GM19455 (cell line): ENCODE measurements at regions not wholly inside any gene's neighbourhood (a gene's known extent, or its start where the extent isn't known, plus 50 kb on each side); places are given as distances from the start of the nearest gene placed in this dataset.

Source experiments
- ATAC-seq: cut with Tn5 transposase; IDR thresholded peaks from one replicate; pipeline ENCODE4 v1.9.1; 2021; ENCODE audit not compliant: unreplicated experiment

GRCh38 chr1:193525917-193526710 is 339.7 kb upstream of the B3GALT2 start:
- no peak for ATAC-seq

DNA sequence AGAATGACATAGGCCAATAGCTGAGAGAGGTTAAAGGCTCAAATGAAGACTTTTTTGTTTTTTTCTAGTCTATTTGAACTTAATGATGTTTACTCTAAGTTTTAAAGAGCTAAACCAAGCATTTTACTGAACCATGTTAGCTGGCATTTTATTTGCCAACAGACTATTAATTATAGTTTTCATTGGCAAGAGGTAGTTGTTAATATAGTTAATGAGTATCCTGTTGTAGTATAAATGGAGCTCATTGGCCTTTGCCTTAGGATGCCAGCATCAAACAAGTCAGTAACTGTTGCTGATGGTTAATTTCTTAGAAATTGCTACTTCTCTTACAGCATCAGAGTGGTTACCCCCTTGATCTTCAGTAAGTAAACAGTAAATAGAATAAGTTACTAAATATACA is 339.0 kb upstream of the B3GALT2 start:
- ATAC-seq: no peak

DNA sequence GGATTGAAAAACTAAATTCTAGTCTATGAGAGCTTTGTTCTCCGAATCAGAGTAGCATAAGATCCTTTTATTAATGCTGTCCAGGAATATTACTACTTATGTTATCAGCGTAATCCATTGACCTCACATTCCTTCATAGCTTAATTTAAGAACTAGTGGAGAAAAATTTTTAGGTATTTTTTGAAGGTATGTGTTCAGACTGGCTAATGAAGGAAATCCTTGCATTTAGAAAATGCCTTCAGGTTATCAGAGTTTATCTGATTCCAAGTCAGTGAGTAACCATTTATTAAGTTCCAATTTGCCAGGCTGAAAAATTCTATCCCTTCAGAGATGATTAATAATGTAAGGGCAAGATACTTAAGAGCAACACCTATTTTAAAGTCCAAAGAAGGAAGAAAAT is 338.2 kb upstream of the B3GALT2 start:
- ATAC-seq: no peak

DNA sequence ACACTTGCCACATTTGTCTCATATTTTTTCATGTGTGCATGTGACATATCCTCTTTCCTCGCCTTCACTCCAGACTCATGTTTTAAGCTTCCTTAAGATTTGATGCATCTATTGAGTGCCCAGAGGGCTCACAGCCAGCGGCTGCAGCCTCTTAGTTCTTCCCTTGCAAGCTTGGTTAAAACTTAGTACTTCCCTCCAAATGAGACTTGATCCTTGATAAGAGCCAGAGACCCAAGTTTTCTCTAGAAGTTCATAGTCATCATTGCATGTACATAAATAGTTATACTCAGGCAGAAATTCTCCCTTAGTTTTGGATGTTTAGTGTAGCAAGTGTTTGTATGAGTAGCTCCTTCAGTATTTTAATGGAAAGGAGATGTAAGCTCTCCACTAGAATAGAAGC is 337.6 kb upstream of the B3GALT2 start:
- ATAC-seq: no peak

- no peak for ATAC-seq
These were observed 334.1 kb upstream of the B3GALT2 start for GRCh38 chr1:193520472-193520871.

- ATAC-seq: no peak
These were observed 333.5 kb upstream of the B3GALT2 start for GRCh38 chr1:193519922-193520321.

GRCh38 chr1:193516755-193517388 is 330.5 kb upstream of the B3GALT2 start:
- no peak for ATAC-seq

DNA sequence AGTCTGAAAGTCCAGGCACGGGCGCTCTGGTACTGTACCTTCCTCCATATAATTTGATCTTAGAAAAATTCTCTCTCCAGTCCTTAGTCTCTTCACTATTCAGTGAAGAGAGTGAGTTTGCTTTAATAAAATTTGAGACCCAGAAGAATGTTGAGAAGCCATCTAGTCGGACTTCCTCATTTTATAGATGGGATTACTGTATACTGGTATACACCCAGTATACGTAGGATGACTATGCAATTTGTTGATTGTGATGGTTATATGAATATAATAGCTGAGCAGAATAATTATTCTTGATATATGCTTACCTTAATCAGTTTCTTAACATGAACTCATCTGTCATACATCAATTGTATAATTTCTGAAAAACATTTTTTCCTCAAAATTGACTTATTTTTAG is 328.0 kb upstream of the B3GALT2 start:
- no peak for ATAC-seq

- no peak for ATAC-seq
These were observed 326.6 kb upstream of the B3GALT2 start for GRCh38 chr1:193513032-193513431.

DNA sequence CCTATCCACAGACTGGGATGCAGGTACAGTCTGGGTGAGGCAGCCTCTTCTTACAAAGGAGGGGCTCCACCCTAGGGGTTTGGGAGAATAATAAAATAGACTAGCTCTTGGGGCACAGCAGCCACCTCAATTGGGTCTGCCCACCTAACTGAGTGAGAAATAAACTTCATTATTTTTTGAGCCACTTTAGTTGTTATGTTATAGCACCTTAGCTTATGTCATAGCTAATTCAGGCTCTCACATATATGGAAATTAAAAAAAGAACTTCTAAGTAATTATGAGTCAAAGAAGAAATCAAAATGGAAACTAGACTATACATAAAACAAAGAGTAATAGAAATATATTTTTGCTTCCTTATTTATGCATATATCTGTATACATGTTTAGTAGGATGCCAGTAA is 318.5 kb upstream of the B3GALT2 start:
- no peak for ATAC-seq

- no peak for ATAC-seq
These were observed 311.8 kb upstream of the B3GALT2 start for GRCh38 chr1:193498088-193498655.

- no peak for ATAC-seq
These were observed 308.0 kb upstream of the B3GALT2 start for GRCh38 chr1:193494368-193494767.

DNA sequence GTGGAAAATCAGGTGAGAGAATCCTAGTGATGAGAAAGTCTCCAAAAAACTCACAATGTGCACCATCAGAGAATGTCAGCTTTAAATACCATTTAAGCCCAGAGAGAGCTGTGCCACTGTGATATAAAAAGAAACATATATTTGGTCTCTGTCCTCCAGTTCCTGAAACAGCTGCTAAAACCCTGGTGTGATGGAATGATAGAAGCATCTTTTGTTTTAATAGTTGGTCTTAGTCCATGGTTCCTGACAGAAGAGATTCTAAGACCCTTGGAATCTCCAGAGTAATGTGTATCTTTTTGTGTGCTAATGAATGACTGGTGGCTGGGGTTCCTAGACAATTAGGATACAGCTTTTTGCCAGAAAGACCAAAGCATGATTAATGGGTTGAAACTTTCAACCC is 302.8 kb upstream of the B3GALT2 start:
- no peak for ATAC-seq

- ATAC-seq: no peak
These were observed 301.3 kb upstream of the B3GALT2 start for GRCh38 chr1:193487722-193488121.

GRCh38 chr1:193486671-193487229 is 300.3 kb upstream of the B3GALT2 start:
- ATAC-seq: peak; percentile 52

DNA sequence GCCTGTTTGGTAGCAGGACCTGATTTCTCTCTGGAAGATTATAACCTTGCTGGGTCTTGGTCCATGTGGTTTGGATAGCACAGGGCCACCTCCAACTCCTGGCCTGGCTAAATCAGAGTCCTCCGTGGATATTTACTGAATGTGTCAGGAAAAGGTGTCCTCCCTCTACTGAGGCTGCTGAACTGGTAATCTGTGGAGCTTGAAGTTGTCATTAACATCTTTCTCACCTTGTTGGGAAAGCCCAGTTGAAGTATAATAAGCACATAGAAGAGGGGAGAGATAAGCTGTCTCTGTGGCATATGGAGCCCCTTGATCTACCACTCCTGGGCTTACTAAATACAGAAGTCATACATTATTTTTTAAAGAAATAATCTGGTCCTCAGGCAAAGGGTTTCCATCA is 294.3 kb upstream of the B3GALT2 start:
- ATAC-seq: no peak

GRCh38 chr1:193479187-193479586 is 292.8 kb upstream of the B3GALT2 start:
- ATAC-seq: peak; percentile 99

DNA sequence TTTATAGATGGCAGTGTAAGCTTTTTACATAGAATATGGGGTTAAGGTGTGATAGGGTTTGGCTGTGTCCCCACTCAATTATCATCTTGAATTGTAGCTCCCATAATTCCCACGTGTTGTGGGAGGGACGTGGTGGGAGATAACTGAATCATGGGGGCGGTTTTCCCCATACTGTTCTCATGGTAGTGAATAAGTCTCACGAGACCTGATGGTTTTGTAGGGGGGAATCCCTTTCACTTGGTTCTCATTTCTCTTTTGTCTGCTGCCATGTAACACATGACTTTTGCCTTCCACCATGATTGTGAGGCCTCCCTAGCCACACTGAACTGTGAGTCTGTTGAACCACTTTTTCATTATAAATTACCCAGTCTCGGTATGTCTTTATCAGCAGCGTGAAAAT is 290.3 kb upstream of the B3GALT2 start:
- ATAC-seq: no peak

DNA sequence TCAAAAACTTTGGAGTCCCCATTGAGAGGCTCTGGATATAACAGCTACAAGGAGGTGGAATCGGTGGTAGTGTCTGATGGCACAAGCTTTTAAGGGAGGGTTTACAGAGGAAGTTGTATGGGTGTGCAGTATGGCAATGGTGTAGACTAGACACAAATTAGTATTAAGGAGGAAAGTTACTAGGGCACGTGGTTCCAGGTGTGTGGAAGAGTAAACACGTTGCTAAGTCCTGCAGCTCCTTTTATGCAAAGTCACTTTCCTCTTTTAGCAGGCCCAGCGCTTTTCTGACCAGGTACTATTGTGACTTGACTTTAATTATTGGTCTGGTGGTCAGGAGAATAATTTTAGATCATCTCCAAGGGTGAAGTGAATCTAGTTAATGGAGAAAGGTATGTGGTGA is 287.5 kb upstream of the B3GALT2 start:
- no peak for ATAC-seq

DNA sequence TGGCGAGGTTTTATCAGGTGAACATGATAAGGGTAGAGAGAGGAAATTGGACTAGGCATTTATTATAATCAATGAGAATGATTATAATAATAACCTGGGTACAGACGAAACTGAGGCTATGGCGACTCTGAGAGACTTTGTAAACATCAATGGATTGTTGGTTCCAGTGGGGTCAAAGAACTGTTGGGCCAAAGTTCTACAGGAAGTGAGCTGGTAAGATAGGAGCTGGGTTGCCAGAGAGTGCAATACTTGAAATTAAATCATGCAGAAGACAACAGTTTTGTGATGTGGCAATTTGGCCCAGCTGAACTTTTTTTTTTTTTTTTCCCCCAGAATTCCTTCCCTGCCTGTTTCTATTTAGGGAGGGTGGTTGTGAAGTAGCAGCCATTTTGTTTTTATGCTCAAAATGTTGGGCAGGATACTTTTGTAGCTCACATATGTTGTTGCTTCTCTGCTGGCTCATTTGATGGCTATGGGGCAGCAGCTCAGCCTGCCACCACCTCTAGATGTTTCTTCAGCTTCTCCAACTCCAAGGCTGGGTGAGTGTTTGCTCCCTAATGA is 286.5 kb upstream of the B3GALT2 start:
- ATAC-seq: no peak

DNA sequence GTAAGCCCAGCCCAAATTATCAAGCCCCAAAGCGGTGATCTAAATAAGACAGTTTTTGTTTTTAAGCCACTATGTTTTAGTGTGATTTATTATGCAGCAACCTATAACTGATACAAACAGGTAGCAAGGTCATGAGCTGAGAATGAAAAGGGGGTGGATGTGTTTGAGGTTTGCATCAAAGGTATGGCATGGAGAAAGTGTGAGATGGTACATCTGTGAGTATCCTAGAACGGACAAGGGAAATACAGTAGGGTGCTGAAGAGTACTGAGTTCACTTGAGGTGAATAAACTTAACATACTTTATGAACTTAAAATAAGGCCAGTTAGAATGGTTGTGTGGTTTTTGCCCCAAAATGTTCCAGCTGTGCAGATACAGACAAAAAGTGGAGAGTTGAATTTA is 286.0 kb upstream of the B3GALT2 start:
- ATAC-seq: no peak

- no peak for ATAC-seq
These were observed 285.6 kb upstream of the B3GALT2 start for GRCh38 chr1:193471981-193472380.
